HG03280 (cell line): ENCODE measurements at regions not wholly inside any gene's neighbourhood (a gene's known extent, or its start where the extent isn't known, plus 50 kb on each side); places are given as distances from the start of the nearest gene placed in this dataset.
"Not testable (repeated sequence)": the region's sequence is repeated elsewhere in the genome, so short reads cannot be mapped to it uniquely, and the experiment has no call there.

Experiments used
- ATAC-seq: cut with Tn5 transposase; IDR thresholded peaks from one replicate; pipeline ENCODE4 v1.9.1; 2021; ENCODE audit warnings: mild to moderate bottlenecking, moderate library complexity; ENCODE audit not compliant: unreplicated experiment

DNA sequence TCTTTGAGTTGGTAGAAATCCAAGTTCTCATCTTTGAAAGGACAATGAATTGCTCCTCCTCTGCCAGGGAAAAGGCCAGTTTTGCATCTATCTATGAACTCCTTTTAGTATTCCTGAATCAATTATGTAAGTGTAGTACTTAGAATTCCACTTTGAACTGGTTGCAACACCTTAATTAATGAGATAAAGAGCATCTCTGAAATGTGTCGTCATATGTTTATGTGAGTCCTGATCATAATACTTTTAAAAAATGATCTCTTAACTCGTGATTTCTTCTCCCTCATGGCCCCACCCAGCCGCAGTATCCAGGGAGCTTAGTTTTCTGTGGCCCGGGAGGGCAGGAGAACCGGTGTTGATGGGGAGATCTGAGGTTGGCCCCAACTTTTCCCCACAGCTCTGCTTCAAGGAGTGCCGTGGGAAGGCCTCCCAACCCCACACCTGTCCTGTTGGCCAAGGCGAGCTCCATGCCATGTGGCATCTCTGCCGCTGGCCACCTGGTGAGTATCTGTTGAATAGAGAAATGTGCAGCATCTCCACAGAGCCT is 203.5 kb downstream of the TMEM121 start:
- not testable (repeated sequence) for ATAC-seq

DNA sequence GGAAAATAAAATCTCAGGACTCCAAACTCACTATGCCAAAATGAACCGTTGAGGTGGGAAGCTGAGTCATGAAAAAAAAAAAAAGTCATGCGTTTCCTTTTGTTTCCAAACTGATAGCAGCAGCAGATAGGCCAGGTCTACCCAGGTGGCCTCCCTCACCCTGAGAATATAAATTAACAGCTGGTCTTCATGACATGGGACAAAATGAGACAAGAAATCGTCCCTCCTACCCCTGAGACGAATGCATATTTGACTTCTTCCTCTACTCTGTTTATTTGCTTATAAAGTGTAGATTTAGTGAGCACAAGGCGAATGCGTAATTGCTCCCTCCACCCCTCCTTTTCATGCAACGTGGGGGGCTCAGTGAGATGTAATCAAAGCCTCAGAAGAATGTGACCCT is 204.3 kb downstream of the TMEM121 start:
- ATAC-seq: not testable (repeated sequence)

- not testable (repeated sequence) for ATAC-seq
These were observed 205.0 kb downstream of the TMEM121 start for GRCh38 chr14:105731221-105731985.

- ATAC-seq: no peak
These were observed 207.0 kb downstream of the TMEM121 start for GRCh38 chr14:105733081-105734065.

DNA sequence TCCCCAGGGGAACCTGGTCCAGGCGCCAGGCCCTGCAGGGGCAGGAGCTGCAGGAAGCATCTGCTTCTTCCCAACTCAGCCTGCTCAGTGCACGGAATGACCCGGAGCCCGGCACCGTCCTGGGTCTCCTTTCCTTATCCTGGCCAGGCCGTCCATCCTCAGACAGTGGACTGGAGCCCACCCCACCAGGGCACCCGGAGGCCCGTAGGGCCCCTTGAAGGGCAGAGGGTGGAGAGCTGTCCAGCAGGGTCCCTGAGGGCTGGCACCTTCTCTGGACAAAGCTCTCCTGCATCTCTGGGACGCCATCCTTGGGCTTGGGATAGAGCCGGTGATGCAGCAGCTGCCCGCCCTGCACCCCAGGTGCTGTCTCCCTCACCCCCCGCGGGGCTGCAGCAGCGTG is 207.9 kb downstream of the TMEM121 start:
- not testable (repeated sequence) for ATAC-seq

GRCh38 chr14:105736331-105736730 is 209.9 kb downstream of the TMEM121 start:
- not testable (repeated sequence) for ATAC-seq

GRCh38 chr14:105737504-105738246 is 211.3 kb downstream of the TMEM121 start:
- ATAC-seq: no peak

- ATAC-seq: no peak
These were observed 212.3 kb downstream of the TMEM121 start for GRCh38 chr14:105738638-105739037.

DNA sequence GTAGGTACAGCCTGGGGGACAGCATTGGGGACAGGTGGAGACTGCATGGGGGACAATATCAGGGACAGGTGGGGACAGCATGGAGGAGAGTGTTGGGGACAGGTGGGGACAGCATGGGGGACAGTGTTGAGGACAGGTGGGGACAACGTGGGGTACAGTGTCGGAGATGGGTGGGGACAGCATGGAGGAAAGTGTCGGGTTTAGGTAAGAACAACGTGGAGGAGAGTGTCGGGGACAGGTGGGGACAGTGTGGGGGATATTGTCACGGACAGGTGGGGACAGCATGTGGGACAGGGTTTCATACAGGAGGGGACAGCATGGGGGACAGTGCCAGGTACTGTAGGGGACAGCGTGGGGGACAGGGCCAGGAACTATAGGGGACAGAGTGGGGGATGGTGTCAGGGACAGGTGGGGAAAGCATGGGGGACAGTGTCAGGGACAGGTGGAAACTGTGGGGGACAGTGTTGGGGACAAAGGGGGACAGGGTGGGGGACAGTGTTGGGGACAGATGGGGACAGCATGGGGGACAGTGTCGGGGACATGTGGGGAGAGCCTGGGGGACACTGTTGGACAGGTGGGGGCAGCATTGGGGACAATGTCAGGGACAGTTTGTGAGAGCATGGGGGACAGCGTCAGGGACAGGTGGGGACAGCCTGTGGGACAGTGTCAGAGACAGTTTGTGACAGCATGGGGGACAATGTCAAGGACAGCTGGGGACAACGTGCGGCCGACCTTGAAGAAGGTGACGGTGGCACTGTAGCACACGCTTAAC is 213.1 kb downstream of the TMEM121 start:
- ATAC-seq: no peak

DNA sequence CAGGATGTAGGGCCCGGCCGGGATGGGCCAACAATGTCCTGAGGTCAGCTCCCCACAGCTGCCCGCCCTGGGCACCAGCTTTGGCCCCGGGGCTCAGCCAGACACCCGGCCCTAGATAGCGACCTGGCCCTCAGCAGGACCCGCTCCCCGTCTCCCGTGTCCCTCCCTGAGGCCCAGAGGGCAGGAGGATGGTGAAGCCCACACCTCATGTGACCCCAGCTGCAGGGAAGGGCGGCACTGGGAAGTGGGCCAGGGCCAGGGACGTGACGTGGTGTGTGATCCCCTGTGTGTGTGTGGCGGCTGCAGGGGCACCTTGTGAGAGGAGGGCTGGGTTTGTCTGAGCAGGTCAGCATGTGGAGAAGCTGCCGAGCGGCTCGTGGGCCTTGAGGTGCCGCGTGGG is 213.9 kb downstream of the TMEM121 start:
- not testable (repeated sequence) for ATAC-seq

- ATAC-seq: not testable (repeated sequence)
These were observed 214.6 kb downstream of the TMEM121 start for GRCh38 chr14:105740961-105741360.

- ATAC-seq: not testable (repeated sequence)
These were observed 215.5 kb downstream of the TMEM121 start for GRCh38 chr14:105741707-105742530.

DNA sequence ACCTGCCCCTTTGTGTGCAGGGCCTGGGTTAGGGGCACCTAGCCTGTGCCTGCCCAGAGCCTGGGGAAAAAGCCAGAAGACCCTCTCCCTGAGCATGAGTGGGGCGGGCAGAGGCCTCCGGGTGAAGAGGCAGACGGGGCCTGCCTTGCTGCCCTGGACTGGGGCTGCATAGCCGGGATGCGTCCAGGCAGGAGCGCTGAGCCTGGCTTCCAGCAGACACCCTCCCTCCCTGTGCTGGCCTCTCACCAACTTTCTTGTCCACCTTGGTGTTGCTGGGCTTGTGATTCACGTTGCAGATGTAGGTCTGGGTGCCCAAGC is 216.1 kb downstream of the TMEM121 start:
- ATAC-seq: no peak

GRCh38 chr14:105742904-105743701 is 216.7 kb downstream of the TMEM121 start:
- not testable (repeated sequence) for ATAC-seq

- ATAC-seq: not testable (repeated sequence)
These were observed 217.9 kb downstream of the TMEM121 start for GRCh38 chr14:105744213-105744787.

- ATAC-seq: no peak
These were observed 219.2 kb downstream of the TMEM121 start for GRCh38 chr14:105745433-105746123.

DNA sequence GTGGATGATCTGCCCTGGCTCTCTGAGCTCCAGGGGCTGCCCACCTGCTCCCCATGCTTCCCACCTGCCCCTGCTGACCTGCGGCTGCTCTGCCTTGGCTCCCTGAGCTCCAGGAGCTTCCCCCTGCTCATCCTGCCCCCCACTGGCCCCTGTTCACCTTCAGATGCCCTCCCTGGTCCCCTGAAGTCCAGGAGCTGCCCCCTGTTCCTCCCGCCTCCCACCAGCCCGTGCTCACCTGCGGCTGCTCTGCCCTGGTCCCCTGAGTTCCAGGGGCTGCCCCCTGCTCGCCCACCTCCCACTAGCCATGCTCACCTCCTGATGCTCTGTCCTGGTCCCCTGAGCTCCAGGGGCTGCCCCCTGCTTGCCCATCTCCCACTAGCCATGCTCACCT is 219.7 kb downstream of the TMEM121 start:
- no peak for ATAC-seq
